ENCODE measurements at regions not wholly inside any gene's neighbourhood (a gene's known extent, or its start where the extent isn't known, plus 50 kb on each side); places are given as distances from the start of the nearest gene placed in this dataset.

DNA sequence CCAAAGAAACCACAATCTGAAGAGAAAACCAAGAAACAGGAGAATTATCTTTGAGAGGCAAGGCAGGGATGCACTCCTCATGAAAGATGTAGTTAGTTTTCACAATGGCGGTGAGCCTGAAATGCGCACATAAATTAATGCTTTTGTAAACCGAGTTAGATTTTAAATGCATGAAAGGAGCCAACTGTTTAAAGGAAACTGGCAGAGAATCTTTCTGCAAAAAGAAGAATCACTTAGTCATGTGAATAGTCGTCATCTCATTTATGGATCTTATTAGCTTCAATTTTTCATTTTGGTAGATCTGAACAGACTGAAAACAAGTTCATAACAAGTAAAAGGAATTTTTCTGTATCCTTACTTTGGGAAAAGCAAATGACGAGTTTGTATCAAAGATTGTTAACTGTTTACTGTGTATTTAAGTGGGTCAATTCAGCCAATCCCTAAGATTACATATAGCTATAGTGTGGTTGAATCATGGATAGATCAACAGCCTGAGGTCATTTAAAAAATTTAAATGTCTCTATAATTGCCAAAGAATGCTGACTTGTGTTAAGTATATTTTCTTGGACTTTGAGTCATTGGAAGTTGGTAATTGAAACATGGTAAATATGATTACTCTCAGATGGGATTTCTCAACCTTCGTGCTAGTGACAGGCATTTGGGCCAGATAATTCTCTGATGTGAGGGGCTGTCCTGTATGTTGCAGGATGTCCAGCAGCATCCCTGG, 226.6 kb upstream of the KAZN start:
- ChIA-PET CTCF (ENCODE audit: partially characterized antibody) (no interaction called here), POLR2A (ENCODE audit: partially characterized antibody) (no interaction called here)
- H3K4me3 ChIP-seq (ENCODE audit: low read length in 2 of 2), result no peak overlapping the region
- intact Hi-C loops (cut with micrococcal nuclease), result no loop called here
- peaks cover 0 to 3% (median 0%) of the 10 kb centered on the region in 8 donors for H3K9me3 Mint-ChIP-seq
- no peaks in the 10 kb centered on the region for H3K9me3 ChIP-seq (ENCODE audit: control insufficient read depth in 1 of 2, low read length in 2 of 2)
- no peak overlapping the region for H3K27ac ChIP-seq (ENCODE audit: low read depth, low read length)
- no peaks in the 10 kb centered on the region for H3K36me3 Mint-ChIP-seq
- no peaks in the 10 kb centered on the region for H3K4me1 ChIP-seq (ENCODE audit: insufficient read depth, low read length)
- H3K27ac Mint-ChIP-seq, result no peak overlapping the region
- H3K27me3 ChIP-seq (ENCODE audit: insufficient read depth, low read length), result no peaks in the 10 kb centered on the region
- no peak overlapping the region for H3K4me3 Mint-ChIP-seq
- H3K27me3 Mint-ChIP-seq, result peaks cover 7 to 9% of the 10 kb centered on the region in 2 donors
- no peaks in the 10 kb centered on the region for H3K4me1 Mint-ChIP-seq
- no peaks in the 10 kb centered on the region for H3K36me3 ChIP-seq (ENCODE audit: insufficient read depth, low read length)
- DNase-seq, result no peak

DNA sequence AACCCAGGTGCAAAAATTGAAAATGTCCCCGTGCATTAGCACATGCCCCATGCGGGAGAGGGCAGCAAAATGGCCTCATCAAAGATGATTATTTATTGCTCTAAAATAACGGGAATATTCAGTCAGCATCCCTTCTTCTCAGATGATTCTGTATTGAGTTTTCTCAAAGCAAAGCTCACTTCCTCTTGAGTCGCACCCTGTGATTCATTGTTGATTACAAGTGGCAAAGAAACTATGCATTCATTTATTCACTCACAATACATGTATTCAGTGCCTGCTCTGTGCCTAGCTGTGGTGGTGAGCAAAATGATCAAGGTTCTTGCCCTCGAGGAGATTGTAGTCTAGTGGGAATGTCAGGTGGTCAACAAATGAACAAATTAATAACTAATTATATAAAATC, 226.0 kb upstream of the KAZN start:
- Histone ChIP-seq H3K27me3 (ENCODE audit: insufficient read depth, low read length) (no peaks in the 10 kb centered on the region), H3K9me3 (ENCODE audit: control insufficient read depth in 1 of 2, low read length in 2 of 2) (no peaks in the 10 kb centered on the region), H3K4me1 (ENCODE audit: insufficient read depth, low read length) (no peaks in the 10 kb centered on the region), H3K27ac (ENCODE audit: low read depth, low read length) (no peak overlapping the region), H3K4me3 (ENCODE audit: low read length in 2 of 2) (no peak overlapping the region), H3K36me3 (ENCODE audit: insufficient read depth, low read length) (no peaks in the 10 kb centered on the region)
- CTCF ChIA-PET (ENCODE audit: partially characterized antibody), result no interaction called here
- Mint-ChIP-seq H3K36me3 (no peaks in the 10 kb centered on the region), H3K4me3 (no peak overlapping the region), H3K4me1 (no peaks in the 10 kb centered on the region), H3K27me3 (peaks cover 7 to 9% of the 10 kb centered on the region in 2 donors), H3K9me3 (peaks cover 0 to 6% (median 0%) of the 10 kb centered on the region in 8 donors), H3K27ac (no peak overlapping the region)
- intact Hi-C loops (cut with micrococcal nuclease), result no loop called here
- POLR2A ChIA-PET (ENCODE audit: partially characterized antibody), result no interaction called here
- no peak for DNase-seq

DNA sequence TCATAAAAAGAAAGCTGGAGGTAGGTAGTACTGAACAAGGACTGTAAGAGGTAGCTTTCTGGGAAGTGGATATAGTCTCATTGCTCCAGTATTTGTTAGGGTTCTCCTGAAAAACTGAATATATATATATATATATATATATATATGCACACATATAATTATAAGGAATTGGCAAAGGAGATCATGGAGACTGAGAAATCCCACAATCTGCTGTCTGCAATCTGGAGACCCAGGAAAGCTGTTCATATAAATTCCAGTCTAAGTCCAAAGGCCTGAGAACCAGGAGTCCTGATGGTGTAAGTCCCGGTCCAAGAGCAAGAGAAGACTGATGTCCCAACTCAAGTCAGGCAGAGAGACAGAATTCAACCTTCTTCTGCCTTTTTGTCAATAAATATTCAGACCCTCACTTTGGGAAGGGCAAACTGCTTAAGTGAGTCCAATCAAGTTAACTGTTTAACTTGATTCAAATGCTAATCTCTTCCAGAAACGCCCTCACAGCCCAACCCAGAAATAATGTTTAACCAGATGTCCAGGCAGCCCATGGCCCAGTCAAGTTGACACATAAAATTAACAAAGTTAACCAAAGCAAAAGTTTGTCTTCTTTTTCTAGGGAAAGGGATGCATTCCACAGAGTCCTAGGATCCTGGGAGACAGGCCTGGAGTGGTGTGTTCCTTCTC, 225.3 kb upstream of the KAZN start:
- CTCF ChIA-PET (ENCODE audit: partially characterized antibody), result no interaction called here

DNA sequence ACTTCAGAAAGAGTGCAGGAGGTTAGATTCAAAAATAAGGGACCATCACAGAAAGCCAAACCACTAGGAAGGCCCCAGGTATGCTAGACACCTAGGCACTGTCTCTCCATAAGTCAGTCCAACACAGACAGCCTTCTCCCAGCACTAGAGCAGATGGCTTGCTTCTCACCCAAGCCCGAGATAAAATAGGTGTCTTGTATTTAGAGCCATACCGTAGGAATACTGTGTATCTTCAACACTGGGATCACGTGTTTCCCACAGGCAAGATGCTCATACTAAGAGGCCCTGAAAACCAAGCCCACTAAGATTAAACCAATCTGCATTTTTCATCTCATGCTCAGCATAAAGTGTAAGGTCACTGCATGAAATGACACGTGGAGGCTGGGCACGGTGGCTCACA, 223.3 kb upstream of the KAZN start:
- H3K4me3 ChIP-seq (ENCODE audit: low read length in 2 of 2), result no peak overlapping the region
- H3K27ac Mint-ChIP-seq, result no peak overlapping the region
- H3K27ac ChIP-seq (ENCODE audit: low read depth, low read length), result no peak overlapping the region
- H3K27me3 ChIP-seq (ENCODE audit: insufficient read depth, low read length), result no peaks in the 10 kb centered on the region
- no peak overlapping the region for H3K4me3 Mint-ChIP-seq
- H3K27me3 Mint-ChIP-seq, result peaks cover 3 to 5% of the 10 kb centered on the region in 2 donors
- no peaks in the 10 kb centered on the region for H3K4me1 Mint-ChIP-seq
- H3K9me3 Mint-ChIP-seq, result peaks cover 4 to 23% (median 17%) of the 10 kb centered on the region in 8 donors
- H3K9me3 ChIP-seq (ENCODE audit: control insufficient read depth in 1 of 2, low read length in 2 of 2), result no peaks in the 10 kb centered on the region
- H3K36me3 Mint-ChIP-seq, result no peaks in the 10 kb centered on the region
- H3K4me1 ChIP-seq (ENCODE audit: insufficient read depth, low read length), result no peaks in the 10 kb centered on the region
- DNase-seq, result no peak
- POLR2A ChIA-PET (ENCODE audit: partially characterized antibody), result no interaction called here
- CTCF ChIA-PET (ENCODE audit: partially characterized antibody), result no interaction called here
- H3K36me3 ChIP-seq (ENCODE audit: insufficient read depth, low read length), result no peaks in the 10 kb centered on the region
- intact Hi-C loops (cut with micrococcal nuclease), result no loop called here

More for the DNA sequence above, 225.3 kb upstream of the KAZN start:
- POLR2A ChIA-PET (ENCODE audit: partially characterized antibody), result no interaction called here
- Histone ChIP-seq H3K4me1 (ENCODE audit: insufficient read depth, low read length) (no peaks in the 10 kb centered on the region), H3K4me3 (ENCODE audit: low read length in 2 of 2) (no peak overlapping the region), H3K36me3 (ENCODE audit: insufficient read depth, low read length) (no peaks in the 10 kb centered on the region), H3K27ac (ENCODE audit: low read depth, low read length) (no peak overlapping the region), H3K27me3 (ENCODE audit: insufficient read depth, low read length) (no peaks in the 10 kb centered on the region), H3K9me3 (ENCODE audit: control insufficient read depth in 1 of 2, low read length in 2 of 2) (no peaks in the 10 kb centered on the region)
- Mint-ChIP-seq H3K27ac (no peak overlapping the region), H3K4me3 (no peak overlapping the region), H3K36me3 (no peaks in the 10 kb centered on the region), H3K27me3 (peaks cover 7 to 9% of the 10 kb centered on the region in 2 donors), H3K9me3 (peaks cover 0 to 5% (median 3%) of the 10 kb centered on the region in 8 donors), H3K4me1 (no peaks in the 10 kb centered on the region)
- intact Hi-C loops (cut with micrococcal nuclease), result no loop called here
- DNase-seq, result no peak

DNA sequence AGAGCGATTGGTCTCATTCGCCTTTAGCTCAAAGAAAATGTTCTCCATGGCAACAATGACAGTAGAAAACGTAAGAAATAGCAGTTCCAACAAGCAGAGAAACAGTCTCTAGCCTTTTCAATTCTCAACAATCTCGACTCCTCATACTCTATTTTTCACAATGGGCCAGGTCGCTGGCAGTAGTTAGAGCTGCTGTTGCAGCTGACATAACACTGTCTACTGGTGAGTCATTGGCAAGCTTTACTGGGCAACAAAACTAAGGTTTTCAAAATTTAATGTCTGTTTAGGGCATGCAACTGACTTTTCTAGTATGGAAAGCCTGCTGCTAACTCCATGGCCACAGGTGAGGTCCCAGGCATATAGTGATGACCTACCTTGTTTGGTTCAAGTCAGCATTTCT, 221.1 kb upstream of the KAZN start:
- ChIA-PET CTCF (ENCODE audit: partially characterized antibody) (no interaction called here), POLR2A (ENCODE audit: partially characterized antibody) (no interaction called here)
- no peak overlapping the region for H3K27ac ChIP-seq (ENCODE audit: low read depth, low read length)
- peaks cover 0 to 2% of the 10 kb centered on the region in 2 donors for H3K36me3 Mint-ChIP-seq
- no peak overlapping the region for H3K4me3 Mint-ChIP-seq
- H3K9me3 Mint-ChIP-seq, result peaks cover 4 to 39% (median 33%) of the 10 kb centered on the region in 8 donors
- H3K27ac Mint-ChIP-seq, result no peak overlapping the region
- no peak for DNase-seq
- H3K27me3 Mint-ChIP-seq, result peaks cover 0 to 3% of the 10 kb centered on the region in 2 donors
- H3K4me3 ChIP-seq (ENCODE audit: low read length in 2 of 2), result no peak overlapping the region
- H3K4me1 Mint-ChIP-seq, result no peaks in the 10 kb centered on the region
- no peaks in the 10 kb centered on the region for H3K27me3 ChIP-seq (ENCODE audit: insufficient read depth, low read length)
- no peaks in the 10 kb centered on the region for H3K4me1 ChIP-seq (ENCODE audit: insufficient read depth, low read length)
- intact Hi-C loops (cut with micrococcal nuclease), result no loop called here
- no peaks in the 10 kb centered on the region for H3K36me3 ChIP-seq (ENCODE audit: insufficient read depth, low read length)
- peaks cover 0 to 7% of the 10 kb centered on the region in 2 donors for H3K9me3 ChIP-seq (ENCODE audit: control insufficient read depth in 1 of 2, low read length in 2 of 2)

DNA sequence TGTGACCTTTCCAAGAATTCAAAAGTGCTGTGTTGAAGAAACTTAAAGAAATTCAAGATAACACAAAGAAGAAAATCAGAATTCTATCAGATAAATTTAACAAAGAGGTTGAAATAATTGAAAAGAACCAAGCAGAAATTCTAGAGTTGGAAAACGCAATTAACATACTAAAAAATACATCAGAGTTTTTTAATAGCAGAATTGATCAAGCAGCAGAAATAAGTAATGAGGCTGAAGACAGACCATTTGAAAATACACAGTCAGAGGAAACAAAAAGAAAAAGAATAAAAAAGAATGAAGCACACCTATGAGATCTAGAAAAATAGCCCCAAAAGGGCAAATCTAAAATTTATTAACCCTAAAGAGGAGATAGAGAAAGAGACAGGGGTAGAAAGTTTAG, 218.1 kb upstream of the KAZN start:
- intact Hi-C loops (cut with micrococcal nuclease), result no loop called here
- H3K36me3 ChIP-seq (ENCODE audit: insufficient read depth, low read length), result no peaks in the 10 kb centered on the region
- DNase-seq, result no peak
- POLR2A ChIA-PET (ENCODE audit: partially characterized antibody), result no interaction called here
- H3K4me3 ChIP-seq (ENCODE audit: low read length in 2 of 2), result no peak overlapping the region
- Mint-ChIP-seq H3K4me1 (no peaks in the 10 kb centered on the region), H3K36me3 (peaks cover 0 to 2% of the 10 kb centered on the region in 2 donors), H3K27me3 (no peaks in the 10 kb centered on the region), H3K4me3 (no peak overlapping the region), H3K27ac (no peak overlapping the region), H3K9me3 (peaks cover 4 to 43% (median 36%) of the 10 kb centered on the region in 8 donors)
- H3K27me3 ChIP-seq (ENCODE audit: insufficient read depth, low read length), result no peaks in the 10 kb centered on the region
- CTCF ChIA-PET (ENCODE audit: partially characterized antibody), result no interaction called here
- peaks cover 0 to 7% of the 10 kb centered on the region in 2 donors for H3K9me3 ChIP-seq (ENCODE audit: control insufficient read depth in 1 of 2, low read length in 2 of 2)
- H3K27ac ChIP-seq (ENCODE audit: low read depth, low read length), result no peak overlapping the region
- H3K4me1 ChIP-seq (ENCODE audit: insufficient read depth, low read length), result no peaks in the 10 kb centered on the region

DNA sequence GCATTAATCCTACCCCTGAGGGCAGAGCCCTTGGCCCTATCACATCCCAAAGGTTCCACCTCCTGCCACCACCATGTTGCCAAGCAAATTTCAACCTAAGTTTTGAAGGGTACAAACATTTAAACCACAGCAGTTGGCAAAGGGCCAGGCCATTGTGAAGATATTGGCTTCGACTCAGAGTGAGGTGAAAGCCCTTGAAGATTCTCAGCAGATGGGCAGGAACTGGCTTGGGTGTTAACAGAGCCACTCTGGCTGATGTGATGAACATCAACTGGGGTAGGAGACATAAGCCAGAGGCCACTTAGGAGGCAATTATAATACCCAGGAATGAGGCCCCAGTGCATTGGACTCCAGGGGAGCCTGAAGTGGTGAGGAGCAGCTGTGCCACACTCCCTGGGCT, 207.7 kb upstream of the KAZN start:
- Histone ChIP-seq H3K4me3 (ENCODE audit: low read length in 2 of 2) (no peak overlapping the region), H3K36me3 (ENCODE audit: insufficient read depth, low read length) (no peaks in the 10 kb centered on the region), H3K27ac (ENCODE audit: low read depth, low read length) (no peak overlapping the region), H3K4me1 (ENCODE audit: insufficient read depth, low read length) (no peaks in the 10 kb centered on the region), H3K9me3 (ENCODE audit: control insufficient read depth in 1 of 2, low read length in 2 of 2) (no peaks in the 10 kb centered on the region), H3K27me3 (ENCODE audit: insufficient read depth, low read length) (no peaks in the 10 kb centered on the region)
- Mint-ChIP-seq H3K27ac (no peak overlapping the region), H3K4me1 (no peaks in the 10 kb centered on the region), H3K36me3 (peaks cover 0 to 4% of the 10 kb centered on the region in 2 donors), H3K9me3 (peaks cover 0 to 15% (median 8%) of the 10 kb centered on the region in 8 donors), H3K4me3 (no peak overlapping the region), H3K27me3 (peaks cover 2 to 4% of the 10 kb centered on the region in 2 donors)
- CTCF ChIA-PET (ENCODE audit: partially characterized antibody), result no interaction called here
- intact Hi-C loops (cut with micrococcal nuclease), result no loop called here
- POLR2A ChIA-PET (ENCODE audit: partially characterized antibody), result no interaction called here
- DNase-seq, result no peak
